GM13977 (cell line): ENCODE measurements at regions not wholly inside any gene's neighbourhood (a gene's known extent, or its start where the extent isn't known, plus 50 kb on each side); places are given as distances from the start of the nearest gene placed in this dataset.

Source experiments
- DNase-seq: peaks from one replicate; pipeline ENCODE4 v3.0.0; 2012; ENCODE audit warnings: low spot score
- in situ Hi-C: fragments of 300-500 bp; cut with MboI; formaldehyde crosslinking; loops from one replicate; pipeline ENCODE4 v1.12.0; 2022; ENCODE audit warnings: low sequenced_read_pairs, low pct_unique_long_range_greater_than_20kb, mixed read lengths, inconsistent platforms; ENCODE audit not compliant: unreplicated experiment
- TF ChIP-seq, protein P1 (sequence below): IDR thresholded peaks from 2 replicates; pipeline ENCODE4 v1.5.1; 2012; ENCODE audit warnings: mild to moderate bottlenecking, control low read depth; ENCODE audit not compliant: insufficient read depth; ENCODE audit errors: extremely low read depth, missing control alignments

DNA sequence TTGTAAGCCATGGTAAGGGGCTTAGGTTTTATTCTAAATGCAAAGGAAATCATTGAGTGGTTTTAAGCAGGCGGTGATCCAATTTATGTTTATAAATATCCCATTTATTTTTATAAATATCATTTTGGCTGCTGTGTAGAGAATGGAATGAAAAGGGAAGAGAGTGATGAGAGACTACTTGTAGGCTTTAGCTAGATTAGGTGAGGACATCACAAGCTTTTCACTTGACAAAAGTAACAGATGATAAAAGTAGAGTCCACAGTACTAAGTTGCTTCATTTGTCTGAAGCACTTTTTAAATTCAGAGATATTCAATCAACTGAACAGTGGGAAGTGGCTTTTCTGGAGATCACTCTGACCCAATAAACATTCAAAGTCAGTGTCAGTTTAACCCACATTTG is 65.4 kb upstream of the FSHR start:
- TF ChIP-seq, protein P1, sequence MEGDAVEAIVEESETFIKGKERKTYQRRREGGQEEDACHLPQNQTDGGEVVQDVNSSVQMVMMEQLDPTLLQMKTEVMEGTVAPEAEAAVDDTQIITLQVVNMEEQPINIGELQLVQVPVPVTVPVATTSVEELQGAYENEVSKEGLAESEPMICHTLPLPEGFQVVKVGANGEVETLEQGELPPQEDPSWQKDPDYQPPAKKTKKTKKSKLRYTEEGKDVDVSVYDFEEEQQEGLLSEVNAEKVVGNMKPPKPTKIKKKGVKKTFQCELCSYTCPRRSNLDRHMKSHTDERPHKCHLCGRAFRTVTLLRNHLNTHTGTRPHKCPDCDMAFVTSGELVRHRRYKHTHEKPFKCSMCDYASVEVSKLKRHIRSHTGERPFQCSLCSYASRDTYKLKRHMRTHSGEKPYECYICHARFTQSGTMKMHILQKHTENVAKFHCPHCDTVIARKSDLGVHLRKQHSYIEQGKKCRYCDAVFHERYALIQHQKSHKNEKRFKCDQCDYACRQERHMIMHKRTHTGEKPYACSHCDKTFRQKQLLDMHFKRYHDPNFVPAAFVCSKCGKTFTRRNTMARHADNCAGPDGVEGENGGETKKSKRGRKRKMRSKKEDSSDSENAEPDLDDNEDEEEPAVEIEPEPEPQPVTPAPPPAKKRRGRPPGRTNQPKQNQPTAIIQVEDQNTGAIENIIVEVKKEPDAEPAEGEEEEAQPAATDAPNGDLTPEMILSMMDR: no peak
- no peak for DNase-seq
- in situ Hi-C loops: no loop called here

DNA sequence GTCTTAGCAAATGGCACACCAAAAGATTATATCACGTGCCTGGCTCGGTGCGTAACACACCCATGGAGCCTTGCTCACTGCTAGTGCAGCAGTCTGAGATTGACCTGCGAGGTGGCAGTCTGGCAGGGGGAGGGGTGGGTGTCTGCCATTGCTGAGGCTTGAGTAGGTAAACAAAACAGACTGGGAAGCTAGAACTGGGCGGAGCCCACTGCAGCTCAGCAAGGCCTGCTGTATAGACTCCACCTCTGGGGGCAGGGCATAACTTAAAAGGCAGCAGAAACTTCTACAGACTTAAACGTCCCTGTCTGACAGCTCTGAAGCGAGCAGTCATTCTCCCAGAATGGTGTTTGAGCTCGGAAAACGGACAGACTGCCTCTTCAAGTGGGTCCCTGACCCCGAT is 55.9 kb upstream of the FSHR start:
- TF ChIP-seq, protein P1: no peak
- no peak for DNase-seq
- in situ Hi-C loops: no loop called here

GRCh38 chr2:49207204-49207603 is 52.9 kb upstream of the FSHR start:
- TF ChIP-seq, protein P1: no peak
- DNase-seq: no peak
- in situ Hi-C loops: no loop called here
